Kidney capillary endothelial cell (primary cell): ENCODE measurements at regions not wholly inside any gene's neighbourhood (a gene's known extent, or its start where the extent isn't known, plus 50 kb on each side); places are given as distances from the start of the nearest gene placed in this dataset.

Experiments
- DNase-seq: peaks from one replicate; pipeline ENCODE4 v3.0.0-alpha.2; 2018; ENCODE audit warnings: low spot score

DNA sequence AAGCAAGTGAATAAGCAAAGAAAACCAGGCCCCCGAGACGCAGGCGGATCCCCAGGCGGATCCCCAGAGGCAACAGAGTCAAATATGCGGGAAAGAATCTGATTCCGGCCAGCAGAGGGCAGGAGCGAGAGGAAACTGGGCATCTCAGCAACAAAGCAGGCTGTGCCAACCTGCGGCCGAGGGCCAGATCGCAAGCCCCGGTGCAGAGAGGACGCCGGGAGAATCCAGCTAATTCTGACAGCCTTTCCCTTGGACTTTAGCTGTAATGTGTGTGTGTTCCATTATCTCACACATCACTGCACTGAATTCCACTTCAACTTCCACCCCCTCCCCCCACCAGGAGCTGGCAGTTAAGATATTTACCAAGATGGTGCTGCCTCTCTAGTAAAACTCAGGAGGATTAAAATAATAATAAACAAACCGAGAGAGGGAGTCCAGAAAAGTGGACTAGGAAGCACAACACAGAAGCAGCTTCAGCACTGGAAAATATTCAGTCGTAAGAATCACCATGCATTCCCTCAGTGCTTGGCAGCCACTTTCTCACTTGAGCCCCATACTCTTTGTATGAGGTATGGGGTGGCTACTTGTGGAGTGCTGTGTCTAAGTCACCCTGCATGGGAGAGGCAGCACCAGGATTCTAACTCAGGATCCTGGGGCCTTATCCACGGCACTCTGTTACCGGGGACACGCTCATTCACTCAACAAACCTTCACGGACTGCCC, 66.2 kb upstream of the SNX9 start:
- DNase-seq: peak; percentile 77

DNA sequence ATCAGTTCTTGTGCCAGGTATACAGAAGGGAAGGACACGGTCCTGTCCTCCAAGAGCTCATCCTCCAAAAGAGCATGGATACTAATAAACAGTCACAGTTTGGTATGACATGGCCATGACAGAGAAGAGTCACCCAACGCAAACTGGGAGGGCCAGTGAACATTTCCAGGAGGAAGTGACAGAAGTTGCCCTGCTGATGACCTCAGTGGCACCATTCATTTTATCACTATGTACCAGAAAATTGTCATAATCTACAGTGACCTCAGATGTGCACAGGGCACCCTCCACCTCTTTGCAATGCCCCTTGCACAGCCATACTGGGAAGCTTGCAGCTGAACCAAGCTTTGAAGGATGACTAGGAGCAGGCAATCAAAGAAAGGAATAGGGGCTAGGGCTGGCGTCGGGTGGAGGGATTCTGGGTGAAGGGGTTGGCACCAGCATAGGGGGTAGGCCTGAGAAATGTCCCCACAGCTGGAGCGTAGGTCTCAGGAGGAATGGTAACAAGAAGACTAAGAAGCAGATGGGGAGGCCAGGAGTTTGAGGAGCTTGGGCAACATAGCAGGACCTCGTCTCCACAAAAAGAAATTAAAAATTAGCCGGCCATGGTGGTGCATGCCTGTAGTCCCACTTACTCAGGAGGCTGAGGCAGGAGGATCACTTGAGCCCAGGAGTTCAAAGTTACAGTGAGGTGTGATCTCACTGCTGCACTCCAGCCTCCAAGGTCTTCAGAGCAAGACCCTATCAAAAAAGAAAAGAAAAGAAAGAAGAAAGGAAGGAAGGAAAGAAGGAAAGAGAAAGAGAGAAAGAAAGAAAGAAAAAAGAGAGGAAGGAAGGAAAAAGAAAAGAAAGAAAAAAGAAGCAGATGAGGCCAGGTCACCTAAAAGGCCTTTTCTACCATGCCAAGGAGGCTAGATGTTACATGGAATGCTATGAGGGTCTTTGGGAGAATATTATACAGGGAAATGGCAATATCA, 65.3 kb upstream of the SNX9 start:
- peak; percentile 55 for DNase-seq

DNA sequence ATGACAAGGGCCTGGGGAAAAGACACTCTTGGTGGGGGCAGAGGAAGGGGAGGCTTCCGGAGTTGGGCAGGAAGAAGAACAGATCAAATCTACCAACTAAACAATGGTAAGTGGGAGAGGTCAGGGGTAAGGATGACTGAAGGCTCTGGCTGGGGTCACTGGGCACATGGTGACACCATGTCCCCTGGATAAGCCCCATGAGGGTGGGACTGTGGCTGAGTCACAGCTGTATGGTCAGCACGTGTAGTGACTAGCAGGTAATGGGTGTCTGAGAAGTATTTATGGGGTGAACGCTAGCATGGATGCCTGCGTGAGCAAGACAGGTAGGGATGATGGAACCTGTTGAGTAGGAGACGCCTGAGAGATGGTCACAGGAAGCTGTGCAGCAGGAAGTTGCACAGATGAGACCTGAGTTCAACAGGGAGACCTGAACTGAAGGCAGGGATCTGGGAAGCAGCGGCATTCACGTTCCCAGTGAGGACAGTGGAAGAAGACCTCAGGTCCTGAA, 64.5 kb upstream of the SNX9 start:
- peak; percentile 66 for DNase-seq

DNA sequence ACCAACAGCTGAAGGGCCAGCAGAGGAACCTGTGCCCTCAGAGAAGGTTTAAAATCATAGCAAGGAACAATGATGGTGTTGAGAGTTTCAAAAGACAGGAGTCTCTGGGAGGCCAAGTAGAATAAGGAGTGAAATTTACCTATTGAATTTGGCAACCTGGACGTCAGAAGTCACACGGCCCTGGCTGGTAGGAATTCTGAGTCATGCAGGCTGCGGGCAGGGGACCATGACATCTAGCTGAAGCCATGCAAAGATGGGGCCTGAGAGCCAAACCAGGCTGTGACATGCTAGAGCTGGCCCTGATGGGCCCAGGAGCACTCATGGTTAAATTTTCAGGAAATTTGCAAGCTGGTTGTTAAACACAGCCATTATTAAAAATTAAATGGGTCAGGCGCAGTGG, 64.0 kb upstream of the SNX9 start:
- DNase-seq: no peak

DNA sequence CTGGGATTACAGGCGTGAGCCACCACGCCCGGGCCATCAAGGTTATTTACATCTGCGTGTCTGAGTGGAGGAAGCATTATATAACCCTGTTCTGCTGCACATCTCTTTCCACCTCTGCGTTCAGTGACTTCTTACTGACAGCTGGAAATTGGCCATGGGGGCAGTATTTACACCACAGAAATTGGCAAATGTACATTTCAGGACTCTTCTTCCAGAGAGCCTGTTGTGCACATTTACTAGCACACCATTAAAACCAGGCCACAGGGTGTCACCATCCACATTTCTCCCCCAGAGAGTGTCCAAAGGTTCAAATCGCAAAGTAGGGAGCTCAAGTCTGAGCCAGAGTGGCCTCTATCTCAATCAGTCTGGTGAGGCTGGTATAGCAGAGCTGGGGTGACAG, 62.9 kb upstream of the SNX9 start:
- no peak for DNase-seq

DNA sequence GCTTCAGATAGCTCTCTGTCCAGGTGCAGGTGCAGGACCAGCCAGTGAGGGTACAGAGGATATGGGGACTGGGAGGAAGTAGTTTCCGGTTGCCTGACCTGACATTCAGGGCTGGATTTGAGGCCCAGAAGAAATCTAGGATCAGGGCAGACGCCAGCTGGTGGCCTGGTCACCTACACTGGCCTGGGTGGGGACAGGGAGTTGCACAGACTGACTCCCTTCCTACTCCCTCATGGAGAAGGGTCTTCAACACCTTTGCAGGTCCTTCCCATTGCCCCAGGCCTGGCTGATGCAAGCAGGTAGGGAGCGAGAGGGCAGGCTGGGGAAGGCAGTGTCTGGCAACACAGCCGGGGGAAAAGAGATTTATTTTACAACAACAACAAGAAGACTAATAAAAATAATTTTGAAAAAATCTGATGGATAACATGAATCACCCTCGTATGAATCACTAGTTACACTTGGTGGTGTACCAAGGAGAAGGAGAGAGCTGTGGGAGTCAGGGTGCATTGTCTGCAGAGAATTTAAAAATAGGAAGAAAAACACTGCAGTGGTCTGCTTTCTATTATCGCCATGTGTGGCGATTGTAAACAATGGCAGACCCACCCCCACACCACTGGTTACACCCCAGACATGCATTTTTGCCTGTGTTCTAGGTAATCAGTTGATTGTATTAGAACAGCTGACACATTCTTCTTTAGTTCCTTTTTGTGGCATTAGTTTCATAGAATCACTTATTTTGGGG, 62.3 kb upstream of the SNX9 start:
- peak; percentile 81 for DNase-seq

DNA sequence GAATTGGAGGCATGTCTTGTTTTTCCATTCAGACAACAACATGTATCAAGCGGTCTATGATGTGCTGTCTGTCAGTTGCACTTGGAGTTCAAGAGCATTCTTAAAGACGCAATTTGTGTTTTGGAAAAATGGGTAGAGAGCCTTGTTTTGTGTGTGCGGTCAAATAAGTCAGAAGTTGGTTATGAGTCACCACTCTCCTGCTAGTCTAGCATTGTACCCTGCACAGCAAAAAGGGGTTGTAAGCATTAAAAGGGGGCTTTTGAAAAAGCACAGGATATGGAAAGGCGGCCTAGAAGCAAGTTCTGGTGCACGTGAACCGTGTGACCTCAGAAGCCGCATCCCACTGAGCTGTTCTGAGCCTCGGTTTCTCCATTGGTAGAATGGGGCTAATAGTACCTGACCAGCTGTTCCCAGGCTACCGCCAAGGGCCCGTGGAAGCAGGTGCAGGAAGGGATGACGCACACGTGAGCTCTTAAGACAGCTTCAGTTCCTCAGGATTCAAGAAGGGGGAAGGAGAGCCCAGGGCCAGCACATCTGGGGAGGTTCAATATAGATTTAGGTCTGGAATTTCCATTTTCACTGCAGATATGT, 61.6 kb upstream of the SNX9 start:
- no peak for DNase-seq

DNA sequence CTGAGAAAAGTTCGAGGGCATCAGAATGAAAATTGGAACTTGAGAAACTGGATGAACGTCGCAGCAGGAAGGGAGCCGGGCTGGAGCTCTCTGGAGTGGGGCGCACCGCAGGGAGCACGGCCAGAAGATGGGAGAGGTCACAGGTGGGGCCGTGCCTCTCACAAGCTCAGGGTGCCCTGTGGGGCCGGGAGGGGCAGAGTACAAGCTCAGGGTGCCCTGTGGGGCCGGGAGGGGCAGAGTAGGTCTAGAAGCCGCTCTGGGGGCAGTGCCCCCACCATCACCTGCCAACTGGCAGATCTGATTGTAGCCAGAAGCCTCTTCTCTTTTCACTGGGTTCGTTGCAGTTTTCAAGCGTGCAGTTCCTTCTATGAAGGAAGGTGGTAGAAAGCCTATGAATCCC, 61.1 kb upstream of the SNX9 start:
- no peak for DNase-seq

DNA sequence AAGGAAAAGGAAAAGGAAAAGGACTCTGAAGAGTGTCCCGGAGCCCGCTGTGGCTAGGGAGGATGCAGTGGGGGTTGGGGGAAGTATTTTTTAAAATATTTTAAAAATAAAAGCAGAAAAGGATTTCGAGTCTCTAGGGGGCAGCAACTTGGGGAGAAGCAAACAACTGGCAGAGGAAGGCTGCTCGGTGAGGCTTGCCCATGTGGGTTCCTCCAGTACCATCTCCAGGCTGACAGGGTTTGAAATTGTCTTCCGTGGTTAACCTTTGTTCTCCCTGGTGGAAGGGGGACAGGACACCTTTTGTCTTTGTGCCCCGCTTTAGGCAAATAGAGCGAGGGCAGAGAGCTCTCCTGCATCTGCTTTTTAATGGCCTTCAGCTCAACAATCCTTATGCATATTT, 60.4 kb upstream of the SNX9 start:
- no peak for DNase-seq

DNA sequence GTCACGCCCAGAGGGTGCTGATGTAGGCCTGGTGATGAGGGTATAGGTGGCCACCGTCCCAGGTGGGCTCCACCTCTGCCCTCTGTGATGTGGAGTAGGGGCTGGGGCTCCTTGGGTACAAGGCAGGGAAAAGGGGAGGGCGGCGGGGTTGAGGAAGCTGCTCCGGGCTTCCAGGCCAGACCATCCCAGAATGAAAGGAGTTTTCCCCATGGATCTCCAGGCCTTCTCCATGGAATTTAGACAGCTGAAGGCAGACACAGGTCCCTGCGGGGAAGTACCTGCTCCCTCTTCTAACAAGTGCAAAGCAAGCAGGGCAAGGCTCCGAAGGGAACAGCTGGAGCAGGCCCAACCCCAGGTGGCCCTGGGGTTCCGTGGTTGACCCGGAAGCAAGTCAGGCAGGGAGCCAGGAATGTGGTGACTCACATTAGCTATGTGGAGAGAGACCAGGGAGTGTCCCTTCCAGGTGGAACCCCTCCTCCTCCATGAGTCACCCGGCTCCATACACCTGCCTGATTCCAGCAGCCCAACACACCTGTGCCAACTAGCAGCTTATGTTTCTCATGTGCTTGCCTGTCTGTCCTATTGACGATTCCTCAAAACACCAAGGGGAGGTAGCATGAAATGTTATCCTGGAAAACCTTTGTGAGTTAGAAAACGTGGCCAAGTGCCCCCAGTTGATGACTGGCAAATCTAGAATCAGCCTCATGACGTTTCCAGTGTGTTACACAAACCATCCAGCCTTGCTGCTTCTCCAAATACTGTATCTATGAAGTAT, 59.7 kb upstream of the SNX9 start:
- DNase-seq: peak; percentile 74

DNA sequence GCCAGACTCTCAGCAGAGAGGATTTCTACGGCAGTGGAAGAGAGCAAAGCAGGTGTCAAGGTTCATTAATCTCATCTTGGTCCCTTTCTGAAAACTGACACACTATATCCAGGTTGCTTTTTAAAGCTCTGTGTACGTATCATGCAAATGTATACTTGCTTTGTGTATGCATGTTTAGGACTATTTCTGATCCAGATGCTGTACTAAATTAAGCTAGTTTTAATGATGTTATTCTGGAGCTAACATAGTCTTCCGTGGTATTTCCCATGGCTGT, 59.2 kb upstream of the SNX9 start:
- DNase-seq: no peak

DNA sequence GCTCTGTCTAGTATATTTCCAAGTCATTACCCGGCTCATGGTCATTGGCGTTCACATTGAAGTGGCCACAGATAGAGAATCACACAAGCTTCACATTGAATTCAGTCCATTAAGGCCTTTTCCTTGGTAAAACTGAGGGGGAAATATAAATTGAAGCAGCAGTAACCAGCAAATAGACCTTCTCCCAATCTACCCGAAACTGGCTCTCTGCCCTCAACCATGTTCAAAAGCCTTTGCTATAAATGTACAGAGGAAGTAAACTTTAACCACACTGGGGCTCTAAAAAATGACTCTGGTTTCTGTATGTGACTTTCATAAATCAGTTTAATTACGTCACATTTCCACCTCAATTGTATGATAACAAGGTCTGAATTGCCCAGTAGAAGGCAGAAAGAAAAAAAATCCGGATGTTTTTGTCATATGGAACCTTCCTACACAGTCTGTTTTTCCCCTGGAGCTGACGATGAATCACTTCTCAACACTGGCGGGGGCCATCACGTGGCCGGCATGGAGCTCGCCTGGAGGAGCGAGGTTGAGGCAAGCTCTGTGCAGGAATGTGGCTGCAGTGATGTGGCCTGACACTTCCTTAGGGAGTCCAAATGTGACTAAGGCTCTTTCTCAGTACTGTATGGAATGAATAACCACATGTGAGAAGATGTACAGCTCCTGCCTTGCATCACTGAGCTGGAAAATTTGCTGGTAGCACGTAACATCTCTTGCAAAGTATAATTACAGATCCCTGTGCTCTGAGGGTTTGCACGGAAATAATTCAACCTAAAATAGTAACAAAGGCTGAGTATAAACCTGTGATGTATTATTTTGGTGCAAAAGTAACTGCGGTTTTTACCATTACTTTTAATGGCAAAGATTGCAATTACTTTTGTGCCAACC, 58.6 kb upstream of the SNX9 start:
- DNase-seq: peak; percentile 99

DNA sequence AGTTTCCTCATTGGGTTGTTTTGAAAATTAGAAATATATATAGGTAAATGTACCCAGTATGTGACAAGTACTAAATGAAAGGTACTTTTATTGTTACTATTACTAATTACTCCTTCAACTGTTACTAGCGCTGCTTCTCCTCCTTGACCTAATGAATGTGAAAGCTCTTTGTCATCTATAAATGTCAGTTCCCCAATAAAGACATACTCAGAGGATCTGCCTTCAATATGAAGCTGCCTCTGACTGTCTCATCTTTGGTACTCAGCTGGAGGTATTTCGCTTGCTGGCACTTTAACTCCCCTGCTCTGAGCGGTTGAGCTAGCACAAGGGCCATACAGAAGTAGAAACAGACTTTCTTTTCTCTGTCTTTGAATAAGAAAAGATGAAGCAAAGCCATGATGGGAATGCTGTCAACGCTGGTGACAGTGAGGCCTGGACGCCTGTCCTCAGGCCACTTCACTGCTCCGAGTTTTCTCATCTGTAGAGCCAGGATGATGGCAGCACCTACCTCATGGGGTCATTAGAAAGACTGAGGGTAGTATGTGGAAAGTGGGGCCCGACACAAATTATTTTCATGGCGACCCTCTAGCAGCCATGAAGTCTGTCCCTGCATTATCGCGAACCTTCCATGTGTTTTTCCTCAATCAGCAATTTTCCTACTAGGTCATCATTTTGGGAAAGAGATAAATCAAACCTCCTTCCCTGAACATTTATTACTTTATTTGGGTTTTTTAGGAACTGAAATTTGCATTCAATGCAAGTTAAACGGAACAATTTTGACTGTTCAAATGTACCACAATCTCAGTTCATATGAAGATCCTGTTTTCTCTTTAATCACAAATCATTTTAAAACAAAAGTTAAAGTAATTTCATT, 55.9 kb upstream of the SNX9 start:
- DNase-seq: no peak

DNA sequence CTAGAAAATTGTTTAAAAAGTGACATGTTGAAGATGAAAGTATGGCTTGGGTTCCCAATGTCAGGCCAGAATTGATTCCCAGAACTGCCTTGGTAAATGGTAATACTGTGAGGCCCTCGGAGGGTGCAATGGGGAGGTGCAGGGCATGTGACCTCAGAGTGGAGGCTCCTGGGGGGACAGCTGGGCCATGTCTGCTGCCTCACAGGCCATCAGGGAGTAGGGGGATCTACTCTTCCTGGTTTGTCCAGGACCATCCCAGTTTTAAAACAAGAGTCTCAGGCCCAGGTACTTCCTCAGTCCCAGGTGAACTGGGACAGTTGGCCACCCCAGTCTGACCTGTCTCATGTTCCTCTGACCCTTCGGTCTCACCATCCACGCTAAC, 55.3 kb upstream of the SNX9 start:
- DNase-seq: no peak

DNA sequence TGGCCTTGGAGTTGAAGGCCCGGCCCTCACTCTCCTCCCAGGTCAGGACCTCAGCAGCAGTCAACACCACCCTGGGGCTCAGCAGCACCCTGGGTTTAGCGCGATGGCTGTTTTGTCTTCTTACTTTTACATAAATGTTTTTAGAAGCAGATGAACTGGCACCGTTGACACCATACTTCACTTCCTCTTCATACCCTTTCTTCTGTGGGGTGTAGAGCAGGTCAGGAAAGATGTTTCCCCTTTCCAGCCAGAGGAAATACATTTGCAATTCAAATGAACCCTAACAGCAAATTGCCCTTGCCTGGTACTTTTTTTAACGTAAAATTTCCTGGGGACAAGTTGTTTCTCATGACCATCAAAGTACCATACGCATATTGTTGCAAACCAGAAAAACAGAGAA, 54.7 kb upstream of the SNX9 start:
- DNase-seq: no peak

DNA sequence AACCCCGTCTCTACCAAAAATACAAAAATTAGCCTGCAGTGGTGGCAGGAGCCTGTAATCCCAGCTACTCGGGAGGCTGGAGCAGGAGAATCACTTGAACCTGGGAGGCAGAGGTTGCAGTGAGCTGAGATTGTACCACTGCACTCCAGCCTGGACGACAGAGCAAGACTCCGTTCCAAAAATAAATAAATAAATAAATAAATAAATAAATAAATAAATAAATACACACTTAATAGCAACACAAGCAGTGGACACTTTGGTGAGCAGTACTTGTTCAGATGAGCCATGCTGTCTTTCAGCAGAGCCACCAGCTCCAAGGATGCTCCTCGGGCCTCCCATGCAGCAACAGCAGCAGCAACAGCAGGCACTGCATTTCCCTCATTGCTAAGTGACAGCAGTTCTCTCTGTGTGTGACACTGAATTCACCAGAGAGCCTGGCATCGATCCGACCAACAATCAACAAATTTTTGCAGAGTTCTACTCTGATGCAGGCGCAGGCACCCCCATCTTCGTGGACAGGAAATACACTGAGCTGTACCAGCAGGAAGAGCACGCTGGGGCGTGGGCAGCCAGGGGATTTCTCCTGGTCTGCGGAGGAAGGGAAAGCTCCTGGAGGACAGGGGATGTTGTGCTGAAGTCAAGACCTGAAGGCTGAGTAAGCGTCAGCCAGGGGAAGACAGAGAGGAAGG, 54.0 kb upstream of the SNX9 start:
- DNase-seq: no peak

DNA sequence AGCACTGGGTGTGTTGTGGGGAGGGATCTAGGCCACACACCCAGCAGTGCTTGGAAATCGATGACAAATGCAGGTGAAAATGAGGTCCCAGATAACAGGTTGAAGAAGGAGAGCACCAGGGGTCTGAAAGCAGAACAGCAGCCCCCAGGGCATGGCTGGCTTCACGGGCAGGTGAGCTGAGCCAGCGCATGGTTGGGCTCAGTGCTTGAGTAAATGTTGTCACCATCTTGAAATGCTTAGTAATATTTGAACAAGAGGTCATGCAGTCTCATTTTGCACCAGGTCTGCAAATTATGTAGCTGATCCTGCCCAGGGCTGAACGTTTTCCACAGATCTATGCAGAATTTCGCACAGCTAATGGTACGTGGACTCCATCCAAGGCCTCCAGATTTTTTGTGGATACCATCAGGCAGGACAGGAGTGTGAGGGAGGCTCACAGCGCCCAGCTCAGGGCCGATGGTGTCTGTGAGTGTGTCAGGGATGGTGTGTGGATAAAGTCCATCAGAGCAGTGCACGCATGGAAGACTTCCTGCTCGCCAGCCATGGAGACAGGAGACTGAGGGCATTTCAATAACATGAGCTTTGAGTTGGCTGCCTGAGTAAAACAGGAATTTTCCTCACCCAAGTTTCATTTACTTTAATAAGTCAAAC, 53.1 kb upstream of the SNX9 start:
- no peak for DNase-seq

DNA sequence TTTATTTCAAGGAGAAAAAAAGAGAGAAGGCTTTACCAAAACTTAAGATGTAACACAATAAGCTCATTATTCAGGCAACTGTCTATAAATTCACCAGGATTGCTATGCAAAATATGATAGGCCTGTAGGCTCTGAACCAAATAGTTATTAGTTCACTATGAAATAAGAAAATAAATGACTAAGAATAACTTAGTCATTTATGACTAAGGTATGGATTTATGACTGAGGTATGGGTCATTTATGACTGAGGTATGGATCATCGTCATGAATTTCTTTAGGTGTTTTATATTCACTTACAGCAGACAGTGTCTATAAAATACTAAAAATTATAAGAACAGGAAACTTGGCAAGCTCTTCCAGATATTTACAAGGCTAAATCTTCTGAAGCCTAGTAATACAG, 52.1 kb upstream of the SNX9 start:
- DNase-seq: no peak
